NOMO-1 treated with DMSO at 0.1 percent for 48 hours (cell line): ENCODE measurements at regions not wholly inside any gene's neighbourhood (a gene's known extent, or its start where the extent isn't known, plus 50 kb on each side); places are given as distances from the start of the nearest gene placed in this dataset.

ENCODE experiments used
- DNase-seq: peaks from one replicate; lab custom pipeline; 2025; ENCODE audit not compliant: unreplicated experiment; lab: John Stamatoyannopoulos, UW

GRCh38 chr4:59983852-59984251, 1216.3 kb upstream of the ADGRL3 start:
- no peak for DNase-seq

DNA sequence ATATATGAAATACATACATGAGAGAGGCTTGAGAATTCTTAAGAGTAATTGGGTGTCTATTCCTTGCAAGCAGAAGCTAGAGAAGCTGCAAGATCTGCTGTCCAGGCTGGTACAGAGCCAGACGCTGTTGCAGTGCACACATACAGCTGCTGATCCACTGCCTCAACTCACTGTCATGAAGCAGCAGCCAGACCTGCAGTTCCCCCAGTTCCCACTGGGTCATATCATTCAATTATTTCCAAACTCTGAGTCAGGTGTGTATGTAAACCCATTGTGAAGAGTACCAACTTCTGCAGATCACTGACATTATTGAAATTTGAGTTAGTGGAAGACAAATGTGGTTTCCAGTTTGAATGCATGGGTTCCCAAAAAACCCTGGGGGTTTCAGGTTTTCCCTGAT, 1212.8 kb upstream of the ADGRL3 start:
- DNase-seq, result no peak

- DNase-seq, result no peak
Measured at GRCh38 chr4:59994118-59994517, 1206.0 kb upstream of the ADGRL3 start.

DNA sequence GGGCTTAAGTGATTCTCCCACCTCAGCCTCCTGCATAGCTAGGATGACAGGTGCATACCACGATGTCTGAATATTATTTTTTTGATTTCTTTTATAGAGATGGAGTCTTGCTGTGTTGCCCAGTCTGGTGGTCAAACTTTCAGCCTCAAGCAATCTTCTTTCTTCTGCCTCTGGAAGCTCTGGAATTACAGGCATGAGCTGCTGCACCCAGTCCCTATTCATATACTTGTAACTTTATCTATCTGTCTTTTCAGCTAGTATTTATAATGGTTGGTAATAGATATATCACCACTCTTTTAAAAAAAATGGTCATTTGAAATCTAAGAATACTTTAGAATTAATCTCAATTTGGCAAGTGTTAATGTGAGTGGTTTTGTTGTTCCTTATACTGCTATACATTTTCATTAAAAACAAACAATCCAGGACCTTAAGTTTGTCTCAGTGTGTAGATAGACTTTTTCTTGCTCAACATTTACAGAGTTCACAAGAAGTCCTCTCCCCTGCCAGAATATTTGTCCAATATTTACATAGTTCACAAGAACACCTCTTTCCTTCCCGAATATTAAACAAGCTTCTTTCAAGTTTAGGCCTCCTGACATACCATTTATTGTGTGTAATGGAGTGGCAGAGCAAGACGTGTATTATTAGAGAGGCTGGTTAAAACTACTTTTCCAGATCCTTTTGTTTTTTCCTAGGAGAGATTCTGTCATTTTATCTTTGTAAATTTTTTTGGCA, 1197.4 kb upstream of the ADGRL3 start:
- no peak for DNase-seq

- DNase-seq, result no peak
Measured at GRCh38 chr4:60013464-60014184, 1186.5 kb upstream of the ADGRL3 start.

DNA sequence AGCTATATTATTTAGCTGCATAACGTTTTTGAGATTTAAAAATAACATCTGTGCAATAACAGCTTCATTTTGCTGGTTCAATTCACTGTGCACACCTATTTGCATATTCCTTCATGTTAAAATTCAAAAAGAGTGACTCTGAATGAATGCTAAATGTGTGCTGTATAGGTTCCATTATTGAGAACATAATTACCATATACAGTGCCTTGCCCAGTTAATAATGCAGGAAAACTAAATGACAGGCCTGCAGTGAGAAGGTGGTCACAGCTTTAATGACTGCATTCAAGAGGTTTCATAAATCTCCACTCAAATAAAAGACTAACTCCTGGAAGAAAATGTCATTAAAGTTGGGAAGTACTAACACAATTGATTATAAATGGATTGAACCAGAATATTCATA, 1183.2 kb upstream of the ADGRL3 start:
- no peak for DNase-seq

DNA sequence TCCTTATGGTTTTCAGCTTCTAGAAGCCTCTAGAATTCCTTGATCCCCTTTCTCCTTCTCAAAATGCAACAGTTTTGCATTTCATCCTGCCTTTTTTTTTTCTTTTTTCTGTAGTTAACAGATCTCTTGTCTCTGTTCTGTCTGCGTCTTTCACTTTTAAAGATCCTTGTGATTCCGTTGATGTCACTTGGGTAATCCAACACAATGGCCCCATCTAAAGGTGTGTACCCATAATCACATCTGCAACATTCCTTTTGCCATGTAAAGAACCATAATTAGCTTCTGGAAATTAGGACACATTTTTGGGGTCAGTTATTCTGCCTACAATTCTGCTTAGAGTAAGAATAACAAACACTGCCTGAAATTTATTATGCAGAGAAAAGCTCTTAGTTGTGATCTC, 1180.9 kb upstream of the ADGRL3 start:
- DNase-seq, result no peak

DNA sequence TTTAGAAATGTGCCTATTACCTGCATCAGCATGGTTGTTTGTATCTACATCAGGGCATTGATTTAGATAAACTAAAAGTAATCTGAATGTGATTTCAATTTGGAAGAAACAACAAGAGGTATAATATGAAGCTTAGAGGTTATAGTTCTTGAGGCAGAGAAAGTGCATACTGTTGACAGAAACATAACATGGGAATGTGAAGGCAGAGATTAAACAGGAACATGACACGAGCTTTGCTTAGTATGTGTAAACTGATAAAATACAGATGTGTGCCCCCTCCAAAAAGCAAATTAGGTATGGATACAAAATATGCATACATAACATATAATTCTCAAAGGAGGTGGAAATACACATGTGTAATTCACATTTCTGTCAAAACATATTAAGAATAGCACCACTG, 1180.2 kb upstream of the ADGRL3 start:
- no peak for DNase-seq

GRCh38 chr4:60020389-60020788, 1179.7 kb upstream of the ADGRL3 start:
- no peak for DNase-seq

DNA sequence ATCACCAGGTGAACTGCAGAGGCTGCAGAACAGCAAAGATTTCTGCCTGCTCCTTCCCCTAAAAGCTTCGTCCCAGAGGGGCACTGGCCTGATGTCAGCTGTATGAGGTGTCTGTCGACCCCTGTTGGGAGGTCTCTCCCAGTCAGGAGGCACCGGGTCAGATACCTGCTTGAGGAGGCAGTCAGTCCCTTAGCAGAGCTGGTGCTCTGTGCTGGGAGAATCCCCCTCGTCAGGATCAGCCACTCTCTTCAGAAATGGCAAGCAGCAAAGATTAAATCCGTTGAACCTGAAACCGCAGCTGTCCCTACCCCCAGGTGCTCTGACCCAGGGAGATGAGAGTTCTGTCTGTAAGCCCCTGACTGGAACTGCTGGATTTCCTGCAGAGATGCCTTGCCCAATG, 1166.3 kb upstream of the ADGRL3 start:
- no peak for DNase-seq

GRCh38 chr4:60034361-60034760, 1165.8 kb upstream of the ADGRL3 start:
- DNase-seq, result no peak

GRCh38 chr4:60039908-60040307, 1160.2 kb upstream of the ADGRL3 start:
- no peak for DNase-seq

- DNase-seq, result no peak
Measured at GRCh38 chr4:60042231-60042652, 1157.9 kb upstream of the ADGRL3 start.

GRCh38 chr4:60042941-60043340, 1157.2 kb upstream of the ADGRL3 start:
- DNase-seq, result no peak

- DNase-seq, result no peak
Measured at GRCh38 chr4:60078984-60079383, 1121.1 kb upstream of the ADGRL3 start.

GRCh38 chr4:60081839-60082238, 1118.3 kb upstream of the ADGRL3 start:
- no peak for DNase-seq

DNA sequence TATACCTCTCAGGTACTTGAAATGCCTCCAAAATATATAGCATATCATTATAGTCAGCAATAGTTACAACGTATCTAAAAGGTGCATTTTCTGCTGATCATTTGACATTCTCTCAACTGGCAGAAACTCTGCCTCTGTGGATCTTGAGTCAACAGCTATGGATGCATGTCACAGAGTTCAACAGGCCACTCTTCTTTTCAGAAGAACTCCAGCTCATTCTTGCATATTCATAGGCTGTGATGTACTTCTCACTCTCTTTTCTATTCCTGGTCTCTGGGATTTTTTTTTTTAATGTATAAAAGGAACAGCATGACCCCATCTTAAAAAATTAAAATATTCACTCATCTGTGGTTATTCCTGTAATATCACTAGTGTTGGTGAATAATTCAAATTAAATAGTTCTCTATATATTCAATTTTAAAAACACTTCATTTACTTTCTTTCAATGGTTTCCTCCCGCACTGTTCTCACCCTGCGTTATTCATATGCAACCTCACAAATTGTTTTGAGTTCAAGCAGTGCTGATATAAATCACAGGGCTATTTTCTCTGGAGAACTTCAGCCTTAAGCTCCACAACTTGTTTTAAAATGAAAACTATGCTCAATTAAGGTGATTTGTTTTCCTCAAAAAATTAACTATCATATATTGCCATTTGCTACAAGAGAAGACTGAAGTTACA, 1111.2 kb upstream of the ADGRL3 start:
- DNase-seq, result no peak

- DNase-seq, result no peak
Measured at GRCh38 chr4:60089546-60090273, 1110.4 kb upstream of the ADGRL3 start.

- no peak for DNase-seq
Measured at GRCh38 chr4:60096676-60097075, 1103.5 kb upstream of the ADGRL3 start.

- no peak for DNase-seq
Measured at GRCh38 chr4:60116592-60116991, 1083.5 kb upstream of the ADGRL3 start.

GRCh38 chr4:60117726-60118323, 1082.3 kb upstream of the ADGRL3 start:
- no peak for DNase-seq
